Testis (tissue), 2 donors: ENCODE measurements at regions not wholly inside any gene's neighbourhood (a gene's known extent, or its start where the extent isn't known, plus 50 kb on each side); places are given as distances from the start of the nearest gene placed in this dataset.
A peak's percentile ranks its signal among the peaks of the same experiment; 100 is the strongest.

Experiments used
- DNase-seq: peaks from one replicate; pipeline ENCODE4 v3.0.0-alpha.2; 2019
- H3K27ac ChIP-seq, 2 donors: fragments of 200-600 bp; sonication (generic); one replicate each; pipeline ENCODE4 v1.5.1; 2019
- H3K27me3 ChIP-seq: fragments of 200-600 bp; sonication (generic); one replicate; pipeline ENCODE4 v1.5.1; 2019
- H3K36me3 ChIP-seq: fragments of 200-600 bp; sonication (generic); one replicate; pipeline ENCODE4 v1.5.1; 2017; ENCODE audit warnings: low read depth; ENCODE audit errors: missing control alignments
- H3K4me1 ChIP-seq: fragments of 200-600 bp; sonication (generic); one replicate; pipeline ENCODE4 v1.5.1; 2019
- H3K4me3 ChIP-seq, 2 donors: fragments of 200-600 bp; sonication (generic); one replicate each; pipeline ENCODE4 v1.5.1; 2017 to 2019
- H3K9me3 ChIP-seq: fragments of 200-600 bp; sonication (generic); one replicate; pipeline ENCODE4 v1.5.1; 2017
- POLR2A ChIP-seq: fragments of 450-650 bp; IDR thresholded peaks from one replicate; pipeline ENCODE4 v1.6.1; 2017; ENCODE audit warnings: antibody characterized with exemption, mild to moderate bottlenecking, moderate library complexity
- WGBS, 2 donors: methylation state at CpG; one replicate each; pipeline ENCODE4 v1.1.5; 2018; 5-methylcytosine and 5-hydroxymethylcytosine counted together
- intact Hi-C: fragments of 100-400 bp; cut with DNase I; formaldehyde crosslinking; loops from one replicate; pipeline ENCODE4 v1.15.1; 2023; ENCODE audit warnings: low total_unique reads
- TF ChIP-seq, protein P1 (sequence below), 3 experiments: fragments of 450-650 bp in 2 of 3; fragments of 200-600 bp in 1 of 3; sonication (generic) in 1 of 3; IDR thresholded peaks; one replicate each; pipeline ENCODE4 v1.5.1; 2016 to 2019; ENCODE audit warnings: antibody characterized with exemption in 3 of 3, mild to moderate bottlenecking in 2 of 3, moderate library complexity in 1 of 3

DNA sequence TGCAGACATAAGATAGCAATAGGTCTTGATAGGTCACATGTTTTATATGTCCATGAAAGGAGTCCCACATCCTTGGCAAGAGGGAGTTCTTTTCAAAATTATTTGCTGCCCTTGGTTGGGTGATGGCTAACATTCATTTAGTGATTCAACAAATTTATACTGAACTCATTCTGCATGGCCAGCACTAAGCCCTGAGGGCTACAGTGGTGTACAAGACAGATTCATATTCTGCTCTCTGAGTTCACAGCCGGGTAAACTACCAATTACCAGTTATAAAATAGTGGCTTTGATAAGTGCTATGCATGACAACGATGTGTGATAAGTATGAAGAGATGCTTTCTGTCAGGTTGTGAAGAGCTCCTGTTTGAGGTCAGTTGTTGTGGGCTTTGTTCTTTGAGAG is 340.0 kb downstream of the GABRG2 start:
- H3K9me3 ChIP-seq, result no peaks in the 10 kb centered on the region
- 70 to 79% methylated on average over 2 of the region's 2 CpGs for WGBS, 2 donors
- no peak overlapping the region for H3K27ac ChIP-seq
- H3K4me1 ChIP-seq, result no peaks in the 10 kb centered on the region
- no peaks in the 10 kb centered on the region for H3K27me3 ChIP-seq
- TF ChIP-seq, protein P1, sequence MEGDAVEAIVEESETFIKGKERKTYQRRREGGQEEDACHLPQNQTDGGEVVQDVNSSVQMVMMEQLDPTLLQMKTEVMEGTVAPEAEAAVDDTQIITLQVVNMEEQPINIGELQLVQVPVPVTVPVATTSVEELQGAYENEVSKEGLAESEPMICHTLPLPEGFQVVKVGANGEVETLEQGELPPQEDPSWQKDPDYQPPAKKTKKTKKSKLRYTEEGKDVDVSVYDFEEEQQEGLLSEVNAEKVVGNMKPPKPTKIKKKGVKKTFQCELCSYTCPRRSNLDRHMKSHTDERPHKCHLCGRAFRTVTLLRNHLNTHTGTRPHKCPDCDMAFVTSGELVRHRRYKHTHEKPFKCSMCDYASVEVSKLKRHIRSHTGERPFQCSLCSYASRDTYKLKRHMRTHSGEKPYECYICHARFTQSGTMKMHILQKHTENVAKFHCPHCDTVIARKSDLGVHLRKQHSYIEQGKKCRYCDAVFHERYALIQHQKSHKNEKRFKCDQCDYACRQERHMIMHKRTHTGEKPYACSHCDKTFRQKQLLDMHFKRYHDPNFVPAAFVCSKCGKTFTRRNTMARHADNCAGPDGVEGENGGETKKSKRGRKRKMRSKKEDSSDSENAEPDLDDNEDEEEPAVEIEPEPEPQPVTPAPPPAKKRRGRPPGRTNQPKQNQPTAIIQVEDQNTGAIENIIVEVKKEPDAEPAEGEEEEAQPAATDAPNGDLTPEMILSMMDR (IDR thresholded peaks at IDR 0.05), result no peak
- TF ChIP-seq POLR2A, result no peak
- DNase-seq, result no peak
- no peaks in the 10 kb centered on the region for H3K36me3 ChIP-seq
- H3K4me3 ChIP-seq, result no peak overlapping the region
- intact Hi-C loops, result no loop called here

DNA sequence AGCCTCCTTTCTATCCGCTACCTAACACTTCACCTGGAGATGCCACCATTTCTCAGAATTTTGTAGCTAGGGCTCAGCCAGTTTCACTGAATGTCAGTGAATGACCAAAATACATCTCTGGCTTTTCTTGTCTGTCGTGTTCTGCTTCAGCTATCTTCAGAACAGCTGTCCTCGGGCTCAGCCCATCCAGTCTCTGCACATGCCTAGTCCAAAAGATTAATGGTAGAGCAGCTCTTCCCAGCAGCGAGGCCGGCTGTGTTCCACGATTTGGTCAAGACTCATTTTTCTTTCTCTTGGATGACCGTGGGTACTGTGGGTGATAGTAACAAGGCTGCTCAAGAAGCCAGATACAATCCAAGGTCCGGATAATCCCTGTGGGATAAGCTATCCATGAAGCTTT is 342.8 kb downstream of the GABRG2 start:
- 52 to 67% methylated on average over 8 of the region's 8 CpGs for whole genome bisulfite sequencing, 2 donors
- TF ChIP-seq POLR2A, result no peak
- TF ChIP-seq, protein P1 (IDR thresholded peaks at IDR 0.05), result no peak
- Histone ChIP-seq H3K9me3 (no peaks in the 10 kb centered on the region), H3K36me3 (no peaks in the 10 kb centered on the region), H3K4me1 (no peaks in the 10 kb centered on the region), H3K27ac (no peak overlapping the region), H3K27me3 (no peaks in the 10 kb centered on the region), H3K4me3 (no peak overlapping the region)
- peak; percentile 50 for DNase-seq
- intact Hi-C loops, result no loop called here

DNA sequence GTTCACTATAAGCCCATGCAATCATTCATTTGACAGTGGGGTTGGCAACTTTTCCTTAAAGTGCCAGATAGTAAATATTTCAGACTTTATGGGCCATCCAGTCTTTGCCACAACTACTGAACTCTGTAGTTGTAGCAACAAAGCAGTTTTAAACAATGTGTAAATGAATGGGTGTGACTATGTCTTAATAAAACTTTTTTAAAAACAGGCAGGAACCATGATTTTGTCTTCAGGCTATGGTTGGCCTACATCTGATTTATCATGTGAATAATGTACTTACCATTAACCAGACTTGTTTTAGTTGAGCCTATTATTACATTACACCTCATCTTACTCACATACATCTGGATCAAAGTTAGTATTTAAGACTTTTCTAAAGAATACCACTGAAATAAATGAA is 361.6 kb downstream of the GABRG2 start:
- Histone ChIP-seq H3K9me3 (no peaks in the 10 kb centered on the region), H3K4me3 (no peak overlapping the region), H3K36me3 (no peaks in the 10 kb centered on the region), H3K4me1 (no peaks in the 10 kb centered on the region), H3K27me3 (no peaks in the 10 kb centered on the region), H3K27ac (no peak overlapping the region)
- TF ChIP-seq, protein P1 (IDR thresholded peaks at IDR 0.05), result no peak
- TF ChIP-seq POLR2A, result no peak
- no peak for DNase-seq
- intact Hi-C loops, result no loop called here

DNA sequence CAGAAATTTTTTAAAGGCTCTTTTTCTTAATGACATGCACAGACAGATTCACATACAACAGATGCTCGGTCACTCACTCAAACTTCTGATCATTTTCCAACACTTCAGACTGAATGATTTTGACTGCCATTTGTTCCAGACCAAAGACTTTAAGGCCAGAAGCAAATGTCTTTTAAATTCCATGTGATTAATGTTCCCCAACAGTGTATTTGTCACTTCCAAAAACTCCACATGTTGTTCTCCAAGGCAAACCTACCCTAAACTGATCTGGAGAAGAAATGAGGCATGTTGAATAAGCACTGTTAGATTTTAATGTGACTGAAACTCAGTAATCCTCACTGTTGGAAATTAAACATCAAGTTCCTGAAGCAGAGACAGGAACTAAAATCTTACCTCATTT is 366.7 kb downstream of the GABRG2 start:
- Histone ChIP-seq H3K9me3 (no peaks in the 10 kb centered on the region), H3K27me3 (no peaks in the 10 kb centered on the region), H3K27ac (no peak overlapping the region), H3K4me1 (no peaks in the 10 kb centered on the region), H3K4me3 (no peak overlapping the region), H3K36me3 (no peaks in the 10 kb centered on the region)
- no peak for TF ChIP-seq POLR2A
- TF ChIP-seq, protein P1 (IDR thresholded peaks at IDR 0.05), result no peak
- intact Hi-C loops, result no loop called here
- WGBS, 2 donors, result 71 to 84% methylated on average over 1 of the region's 1 CpG
- no peak for DNase-seq

DNA sequence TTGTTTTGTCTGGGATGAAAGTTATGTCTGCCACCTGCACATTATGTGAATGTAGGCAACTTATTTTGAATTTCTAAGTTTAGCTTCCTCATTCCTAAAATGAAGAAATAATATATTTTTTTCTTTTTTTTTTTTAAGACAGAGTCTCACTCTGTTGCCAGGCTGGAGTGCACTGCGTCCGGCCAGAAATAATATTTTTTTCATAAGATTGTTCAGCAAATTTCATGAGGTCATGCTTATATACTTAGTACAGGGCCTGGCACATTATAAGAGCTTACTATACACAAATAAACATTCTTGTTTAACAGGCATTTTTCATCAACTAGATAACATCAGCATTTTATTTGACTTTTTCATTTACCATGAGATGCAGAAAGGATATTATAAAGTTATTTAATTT is 368.5 kb downstream of the GABRG2 start:
- intact Hi-C loops, result no loop called here
- Histone ChIP-seq H3K27ac (no peak overlapping the region), H3K9me3 (no peaks in the 10 kb centered on the region), H3K36me3 (no peaks in the 10 kb centered on the region), H3K27me3 (no peaks in the 10 kb centered on the region), H3K4me3 (no peak overlapping the region), H3K4me1 (no peaks in the 10 kb centered on the region)
- 57 to 66% methylated on average over 2 of the region's 2 CpGs for WGBS, 2 donors
- TF ChIP-seq, protein P1 (IDR thresholded peaks at IDR 0.05), result no peak
- no peak for TF ChIP-seq POLR2A
- no peak for DNase-seq
